LNCAP (cell line): ENCODE measurements at regions not wholly inside any gene's neighbourhood (a gene's known extent, or its start where the extent isn't known, plus 50 kb on each side); places are given as distances from the start of the nearest gene placed in this dataset.

Source experiments
- CTCF ChIP-seq: fragments of 450-650 bp; IDR thresholded peaks from 2 replicates; pipeline ENCODE4 v1.5.1; 2017; ENCODE audit warnings: mild to moderate bottlenecking

GRCh38 chr3:59658866-59659265 lies 609.0 kb upstream of the CFAP20DC start:
- TF ChIP-seq CTCF = no peak

DNA sequence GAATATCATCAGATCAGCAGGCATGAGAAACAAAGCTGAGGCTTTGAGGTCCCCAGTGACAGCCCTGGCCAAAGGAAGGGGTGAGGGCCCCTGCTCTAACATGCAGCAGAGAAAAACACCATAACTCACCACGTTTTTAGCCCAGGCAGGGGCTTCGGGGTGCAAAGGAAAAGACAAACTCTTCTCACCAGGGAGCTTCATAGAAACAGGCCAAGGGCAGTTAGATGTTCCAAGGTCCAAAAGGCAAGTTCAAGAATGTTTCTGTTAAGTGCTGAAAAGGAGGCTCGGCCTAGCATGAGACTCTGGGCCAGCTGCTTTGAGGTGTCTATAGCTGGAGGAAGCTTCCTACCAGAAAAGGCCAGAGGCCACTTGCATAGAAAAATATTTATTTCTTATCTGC lies 608.4 kb upstream of the CFAP20DC start:
- TF ChIP-seq CTCF = no peak

GRCh38 chr3:59655418-59656015 lies 605.7 kb upstream of the CFAP20DC start:
- TF ChIP-seq CTCF = no peak

DNA sequence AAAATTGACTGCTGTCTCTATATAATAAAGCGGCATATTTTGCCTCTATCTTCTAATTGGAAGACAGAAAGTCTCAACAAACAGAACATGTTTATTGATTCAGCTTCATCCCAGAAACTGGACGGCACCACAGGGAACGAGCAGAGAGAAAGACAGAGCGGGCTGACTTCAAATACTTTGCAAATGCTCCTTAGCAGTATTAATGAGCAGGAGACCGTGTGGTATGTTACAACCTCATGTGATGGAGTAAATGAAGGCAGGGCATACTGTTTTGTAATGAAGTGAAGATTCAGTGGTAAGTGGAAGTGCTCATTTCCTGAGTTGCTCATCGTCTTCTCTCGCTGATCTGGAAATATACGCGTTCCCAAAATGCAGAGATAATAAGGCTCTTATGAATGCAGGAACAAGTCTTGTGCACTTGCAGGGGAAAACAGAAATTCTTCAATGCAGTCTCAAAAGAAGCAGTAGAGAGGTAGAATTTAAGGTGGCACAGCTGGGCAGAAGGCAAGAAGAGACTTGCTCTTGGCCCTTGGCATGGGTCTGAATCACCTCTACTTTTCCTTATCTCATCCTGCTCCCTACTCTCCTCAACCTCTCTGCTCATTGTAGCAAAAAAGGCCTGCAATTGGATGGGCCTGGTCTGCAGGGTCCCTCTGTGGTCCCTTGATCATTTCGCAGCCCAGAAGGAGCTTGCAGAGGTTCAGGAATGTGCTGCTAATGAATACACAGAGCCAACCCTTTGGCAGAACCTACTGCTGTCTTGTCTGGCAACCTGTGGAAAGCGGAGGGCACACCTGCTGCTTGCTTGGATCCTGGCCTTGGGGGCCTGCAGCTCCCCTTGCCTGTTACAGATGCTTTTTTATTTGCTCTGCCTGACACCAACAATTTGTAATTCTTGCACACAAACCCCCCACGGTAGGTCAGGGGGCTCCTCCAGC lies 604.9 kb upstream of the CFAP20DC start:
- TF ChIP-seq CTCF = no peak

GRCh38 chr3:59654123-59654479 lies 604.3 kb upstream of the CFAP20DC start:
- no peak for TF ChIP-seq CTCF

- TF ChIP-seq CTCF = no peak
Observed at GRCh38 chr3:59653405-59654122, 603.7 kb upstream of the CFAP20DC start.

DNA sequence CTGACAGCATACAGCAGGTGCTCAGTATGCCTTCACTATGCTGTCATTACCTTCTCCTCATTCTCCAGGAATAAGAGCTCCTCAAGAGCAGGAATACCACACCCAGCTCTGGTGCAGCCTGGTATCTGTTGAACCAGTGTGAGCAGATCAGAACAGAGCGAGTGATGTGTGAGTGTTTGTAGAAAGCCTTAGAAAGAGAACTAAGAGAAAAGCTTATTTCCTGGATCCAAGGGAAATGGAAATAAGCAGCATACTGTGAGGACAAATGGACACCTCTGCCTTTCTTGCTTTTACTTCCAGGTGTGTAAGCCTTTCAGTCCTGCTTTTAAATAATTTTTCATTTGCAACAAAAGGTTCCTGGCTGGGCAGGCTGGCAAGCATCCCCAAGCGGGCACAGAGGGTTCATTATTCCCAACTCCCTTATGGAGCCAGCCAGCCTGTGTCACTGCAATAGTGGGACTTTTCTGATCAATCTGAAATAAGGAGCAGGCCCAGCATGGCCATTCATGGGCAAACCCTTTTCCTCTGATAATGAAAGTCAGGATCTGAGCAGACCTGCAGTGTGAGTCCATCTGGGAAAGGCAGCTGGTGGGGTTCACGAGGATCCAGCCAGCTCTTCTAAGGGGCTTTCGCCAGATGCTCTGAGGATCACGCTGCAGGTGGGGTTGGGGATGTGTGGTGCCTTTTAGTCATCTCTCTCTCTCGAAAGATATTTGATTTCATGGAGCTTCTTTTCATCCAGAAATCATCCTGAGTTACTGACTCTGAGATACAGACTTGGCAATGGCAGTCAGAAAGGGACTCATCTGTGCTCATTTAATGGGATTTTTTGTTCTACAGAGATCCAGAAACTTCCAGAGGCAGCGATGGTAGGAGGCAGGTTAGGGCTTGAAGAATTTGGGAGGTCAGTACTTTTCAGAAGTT lies 594.9 kb upstream of the CFAP20DC start:
- no peak for TF ChIP-seq CTCF
